Frontal cortex (tissue), 3 donors: ENCODE measurements at regions not wholly inside any gene's neighbourhood (a gene's known extent, or its start where the extent isn't known, plus 50 kb on each side); places are given as distances from the start of the nearest gene placed in this dataset.

Experiments
- DNase-seq, 2 donors: peaks; one replicate each; pipeline ENCODE4 v3.0.0; 2012; ENCODE audit warnings: low spot score in 2 of 2
- FAIRE-seq: peaks from 2 replicates; lab custom pipeline; 2012; peaks lifted over from hg19 to GRCh38; lab: Jason Lieb, UNC
- donor health status: control.
- donor health status: control.
- donor health status: control.

GRCh38 chr3:59553076-59553475 lies 503.3 kb upstream of the CFAP20DC start:
- no peak for FAIRE-seq

DNA sequence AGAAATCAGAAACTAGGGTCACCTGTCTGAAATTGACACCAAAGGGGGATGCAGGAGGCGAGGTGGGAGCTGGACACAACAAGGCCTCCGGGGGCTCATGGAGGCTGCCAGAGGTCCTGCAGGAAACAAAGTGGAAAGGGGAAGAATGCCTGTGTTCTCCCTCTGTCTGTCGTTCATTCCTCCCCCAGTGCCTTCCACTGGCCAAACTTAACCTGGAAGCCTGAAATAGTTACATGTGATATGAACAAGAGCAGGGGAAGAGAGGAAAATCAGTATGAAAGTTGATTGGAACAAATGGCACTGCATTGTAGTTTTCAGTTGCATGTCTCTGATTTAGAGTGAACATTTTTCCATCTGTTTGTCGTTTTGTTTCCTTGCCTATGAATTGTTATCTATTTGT lies 502.0 kb upstream of the CFAP20DC start:
- DNase-seq = no peak

More at GRCh38 chr3:59553076-59553475, 503.3 kb upstream of the CFAP20DC start:
- no peak for DNase-seq

GRCh38 chr3:59549962-59550361 lies 500.1 kb upstream of the CFAP20DC start:
- no peak for DNase-seq
- FAIRE-seq = no peak

More for the DNA sequence above, 502.0 kb upstream of the CFAP20DC start:
- FAIRE-seq = no peak

GRCh38 chr3:59547874-59548273 lies 498.0 kb upstream of the CFAP20DC start:
- DNase-seq = no peak
- FAIRE-seq = no peak

GRCh38 chr3:59546522-59546921 lies 496.7 kb upstream of the CFAP20DC start:
- DNase-seq (no peak), FAIRE-seq (no peak)

- DNase-seq (no peak), FAIRE-seq (no peak)
Observed at GRCh38 chr3:59545374-59545773, 495.5 kb upstream of the CFAP20DC start.

DNA sequence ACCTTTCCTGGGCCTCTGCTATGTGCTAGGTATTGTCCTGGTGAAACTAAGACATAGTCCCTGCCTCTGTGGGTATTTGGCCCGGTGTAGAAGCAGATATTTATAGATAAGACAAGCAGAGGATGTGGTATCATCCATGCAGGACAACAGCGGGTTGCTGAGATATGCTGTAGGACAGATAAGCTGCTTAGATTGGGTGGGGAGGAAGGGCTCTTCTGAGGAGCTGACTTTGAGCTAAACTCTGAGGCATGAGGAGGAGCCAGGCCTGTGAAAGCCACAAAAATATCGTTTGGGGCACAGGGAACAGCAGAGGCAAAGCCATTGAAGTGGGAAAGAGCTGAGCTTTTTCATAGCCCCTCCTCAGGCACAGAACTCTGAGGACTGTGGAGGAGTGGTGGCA lies 492.5 kb upstream of the CFAP20DC start:
- DNase-seq = no peak
- no peak for FAIRE-seq

DNA sequence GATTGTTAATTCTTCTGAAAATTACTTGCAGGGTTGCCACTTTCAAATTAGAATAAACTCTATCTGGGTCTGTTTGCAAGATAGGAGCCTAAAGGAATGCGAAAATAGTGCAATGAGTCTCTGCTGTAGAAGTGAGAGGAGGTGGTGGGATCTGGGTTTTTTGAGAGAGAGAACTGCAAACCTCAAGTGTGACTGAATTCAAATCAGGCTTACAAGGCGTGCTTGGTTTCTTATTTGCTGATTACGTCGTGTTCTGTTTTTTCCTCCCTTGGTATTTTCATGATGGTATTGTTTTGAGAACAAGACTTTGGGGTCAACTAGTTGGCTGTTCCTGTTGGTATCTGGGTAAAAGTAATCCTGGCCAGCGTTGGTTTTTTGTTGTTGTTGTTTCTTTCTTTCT lies 490.9 kb upstream of the CFAP20DC start:
- FAIRE-seq (no peak), DNase-seq (no peak)

GRCh38 chr3:59540241-59540640 lies 490.4 kb upstream of the CFAP20DC start:
- DNase-seq (no peak), FAIRE-seq (no peak)

DNA sequence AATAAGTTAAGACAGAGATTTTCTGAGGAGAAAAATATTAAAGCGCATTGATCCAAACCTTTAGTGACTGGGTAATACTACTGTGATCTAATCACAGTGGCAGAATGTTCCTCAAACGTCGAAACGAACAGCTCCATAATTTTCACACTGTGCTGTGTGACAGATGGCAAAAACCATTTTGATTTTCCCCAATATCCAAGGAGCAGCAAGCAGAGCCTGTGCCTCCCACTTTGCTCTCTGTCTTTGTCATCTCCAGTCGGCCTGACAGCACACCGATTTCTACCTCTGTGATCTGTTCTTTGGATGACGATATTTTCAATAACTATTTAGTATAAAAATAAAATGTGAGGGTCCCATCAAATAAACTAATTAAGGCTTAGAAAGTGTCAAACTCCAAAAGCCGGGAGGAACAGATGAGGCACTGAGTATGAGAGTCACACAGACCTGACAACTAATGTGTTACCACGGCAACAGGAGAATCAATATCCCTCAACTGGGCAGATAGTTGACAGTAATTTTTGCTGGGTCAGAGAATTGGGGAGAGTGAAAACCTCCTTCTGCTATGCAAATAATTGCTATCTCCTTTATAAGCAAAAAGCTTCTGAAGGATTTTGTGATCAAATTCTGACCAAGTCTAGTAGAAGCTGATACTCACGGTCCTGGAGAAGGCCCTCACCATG lies 489.1 kb upstream of the CFAP20DC start:
- FAIRE-seq (no peak), DNase-seq (no peak)

GRCh38 chr3:59535791-59536221 lies 486.0 kb upstream of the CFAP20DC start:
- FAIRE-seq (no peak), DNase-seq (no peak)

- FAIRE-seq = no peak
- no peak for DNase-seq
Observed at GRCh38 chr3:59531994-59532393, 482.2 kb upstream of the CFAP20DC start.

DNA sequence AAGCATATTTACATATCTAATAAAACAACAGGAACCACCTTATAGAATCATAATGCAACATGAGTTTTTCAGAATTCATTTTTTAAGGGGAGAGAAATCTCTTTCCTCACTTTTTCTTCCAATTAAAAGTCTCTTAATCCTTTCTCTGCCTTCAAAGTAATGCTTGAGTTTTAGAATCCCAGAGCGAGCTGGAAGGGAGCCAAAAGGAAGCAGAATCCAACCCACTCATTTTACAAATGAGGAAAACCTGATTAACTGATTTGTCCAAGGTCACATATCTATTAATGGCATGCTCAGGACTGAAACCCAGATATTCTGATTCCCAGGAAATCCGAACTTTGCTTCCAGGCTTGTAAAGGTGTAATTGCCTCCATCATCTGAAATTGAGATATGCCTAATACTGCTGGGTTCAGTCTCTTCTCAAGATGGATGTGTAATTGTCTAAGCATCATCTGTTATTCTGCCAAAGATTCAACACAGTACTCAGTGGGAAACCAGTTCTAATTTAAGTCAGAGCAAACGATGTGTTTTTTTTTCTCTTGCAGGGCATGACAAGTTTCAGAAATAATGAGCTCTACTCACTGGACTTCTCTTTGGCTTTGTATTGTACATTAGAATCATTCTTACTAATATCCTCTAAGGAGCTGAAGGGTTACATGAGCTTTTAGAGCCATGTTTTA lies 481.4 kb upstream of the CFAP20DC start:
- FAIRE-seq = no peak
- DNase-seq = no peak

DNA sequence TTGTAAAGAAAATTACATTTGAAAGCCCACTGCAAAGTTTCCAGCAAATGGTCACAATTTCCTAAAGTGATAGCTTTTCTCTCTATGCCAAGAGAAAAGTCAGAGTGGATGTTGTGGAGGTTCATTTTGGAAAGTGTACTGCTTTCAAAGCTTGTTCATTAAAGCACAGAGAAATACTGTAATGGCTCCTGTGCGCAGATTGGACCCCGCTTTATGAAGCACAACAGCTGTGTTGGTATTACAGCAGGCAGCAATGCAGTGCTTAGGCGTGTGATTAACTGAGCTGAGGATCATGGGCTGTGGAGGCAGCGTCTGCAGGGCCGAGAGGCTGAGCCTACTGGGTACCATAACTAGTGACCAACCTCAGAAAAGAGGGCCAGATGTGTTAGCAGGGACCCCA lies 478.4 kb upstream of the CFAP20DC start:
- DNase-seq = no peak
- no peak for FAIRE-seq

- FAIRE-seq (no peak), DNase-seq (no peak)
Observed at GRCh38 chr3:59527493-59527892, 477.7 kb upstream of the CFAP20DC start.

- DNase-seq (no peak), FAIRE-seq (no peak)
Observed at GRCh38 chr3:59526999-59527398, 477.2 kb upstream of the CFAP20DC start.

DNA sequence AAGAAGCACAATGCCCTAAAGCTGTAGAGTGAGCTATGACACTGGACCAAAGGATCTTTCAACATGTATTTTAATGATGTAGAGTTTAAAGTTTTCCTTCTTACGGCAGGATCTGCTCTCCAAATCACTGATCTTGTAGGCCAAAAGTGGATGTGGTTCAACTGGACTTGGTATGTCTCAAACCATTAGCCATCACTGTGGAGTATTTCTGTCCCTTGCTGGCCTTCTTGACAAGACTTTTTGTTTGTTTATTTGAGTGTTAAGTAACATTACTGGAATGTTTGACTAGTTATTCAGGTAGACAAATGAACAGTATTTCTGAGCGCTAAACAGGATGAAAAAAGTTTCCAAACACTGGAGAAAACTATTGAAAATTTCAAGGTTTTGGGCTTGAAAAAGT lies 472.7 kb upstream of the CFAP20DC start:
- DNase-seq = no peak
- FAIRE-seq = no peak

GRCh38 chr3:59519094-59519493 lies 469.3 kb upstream of the CFAP20DC start:
- DNase-seq = no peak

DNA sequence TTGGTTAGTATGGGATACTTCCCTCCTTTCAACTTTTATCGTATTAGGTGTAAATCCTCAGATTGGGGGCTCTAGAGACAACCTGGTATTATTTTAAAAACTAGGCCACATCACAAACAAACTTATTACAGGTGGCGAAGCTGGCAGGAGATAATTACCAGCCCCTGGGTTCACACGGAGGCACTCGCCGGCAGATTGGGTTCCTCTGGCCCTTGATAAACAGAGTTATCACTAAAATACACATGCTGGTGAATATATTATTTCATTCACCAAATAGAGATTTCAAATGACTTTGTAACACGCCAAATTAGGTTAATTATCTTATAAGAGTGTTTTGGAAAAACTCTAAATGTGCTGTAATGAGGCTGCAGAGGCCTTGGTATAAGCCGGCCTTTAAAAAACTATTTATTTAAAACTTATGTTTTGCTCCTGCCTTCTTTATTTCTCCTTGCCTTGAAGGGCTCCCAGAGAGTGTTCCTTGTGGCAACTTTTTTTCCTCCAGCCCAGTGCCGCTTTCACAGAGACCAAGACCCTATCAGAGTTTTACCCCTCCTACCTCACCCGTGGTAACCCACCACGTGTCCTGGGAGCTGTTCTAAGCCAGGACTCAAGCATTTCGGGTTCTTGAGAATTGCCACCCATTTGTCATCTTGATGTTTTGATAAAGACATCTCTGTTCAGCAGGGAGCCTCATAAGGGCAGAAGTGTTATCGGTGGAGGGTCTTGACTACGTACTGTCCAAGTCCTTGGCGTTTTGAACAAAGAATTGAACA lies 468.6 kb upstream of the CFAP20DC start:
- DNase-seq (no peak), FAIRE-seq (no peak)

More at GRCh38 chr3:59519094-59519493, 469.3 kb upstream of the CFAP20DC start:
- no peak for FAIRE-seq

GRCh38 chr3:59517388-59517787 lies 467.6 kb upstream of the CFAP20DC start:
- no peak for FAIRE-seq

DNA sequence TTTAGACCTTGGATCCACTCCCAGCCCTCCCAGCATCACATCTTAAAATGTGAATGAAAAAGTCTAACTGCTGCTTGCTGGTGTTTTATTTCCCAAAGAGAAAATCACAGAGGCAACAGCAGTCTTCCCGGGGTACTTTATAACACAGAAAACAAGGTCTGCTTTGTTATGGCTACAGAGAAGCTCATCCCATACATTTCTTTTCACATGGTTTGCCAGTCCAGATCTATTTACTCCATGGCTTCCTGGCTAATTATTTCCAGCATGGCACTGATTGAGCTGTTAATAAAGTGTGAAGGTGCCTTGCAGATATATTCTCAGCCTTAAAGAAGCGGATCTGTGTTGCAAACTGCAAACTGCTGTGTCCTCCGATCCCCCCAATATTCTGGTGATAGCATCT lies 466.1 kb upstream of the CFAP20DC start:
- no peak for FAIRE-seq
- no peak for DNase-seq

More at GRCh38 chr3:59517388-59517787, 467.6 kb upstream of the CFAP20DC start:
- DNase-seq = no peak
